LNCaP clone FGC (cell line): ENCODE measurements at regions not wholly inside any gene's neighbourhood (a gene's known extent, or its start where the extent isn't known, plus 50 kb on each side); places are given as distances from the start of the nearest gene placed in this dataset.

Source experiments
- DNase-seq: peaks from one replicate; pipeline ENCODE4 v3.0.0-alpha.2; 2011; ENCODE audit warnings: low read depth
- H3K4me3 ChIP-seq: 2 replicates; pipeline ENCODE4 v1.5.1; 2011; ENCODE audit warnings: mild to moderate bottlenecking, low read depth, low read length, control low read depth
- CTCF ChIP-seq: IDR thresholded peaks from 2 replicates; pipeline ENCODE4 v1.5.1; 2012; ENCODE audit warnings: mild to moderate bottlenecking; ENCODE audit not compliant: control insufficient read depth, insufficient read depth; ENCODE audit errors: extremely low read depth

- H3K4me3 ChIP-seq: no peak overlapping the region
- TF ChIP-seq CTCF: no peak
- DNase-seq: no peak
Measured at GRCh38 chr22:23509571-23510302, 70.4 kb downstream of the IGLL1 start.

GRCh38 chr22:23504516-23504915, 75.6 kb downstream of the IGLL1 start:
- no peak overlapping the region for H3K4me3 ChIP-seq
- no peak for DNase-seq
- TF ChIP-seq CTCF: no peak

- DNase-seq: no peak
- no peak overlapping the region for H3K4me3 ChIP-seq
- no peak for TF ChIP-seq CTCF
Measured at GRCh38 chr22:23503736-23504440, 76.2 kb downstream of the IGLL1 start.

GRCh38 chr22:23503142-23503541, 76.9 kb downstream of the IGLL1 start:
- DNase-seq: no peak
- no peak overlapping the region for H3K4me3 ChIP-seq
- no peak for TF ChIP-seq CTCF

GRCh38 chr22:23501708-23502107, 78.4 kb downstream of the IGLL1 start:
- DNase-seq: no peak
- H3K4me3 ChIP-seq: no peak overlapping the region
- no peak for TF ChIP-seq CTCF

- no peak overlapping the region for H3K4me3 ChIP-seq
- no peak for DNase-seq
- no peak for TF ChIP-seq CTCF
Measured at GRCh38 chr22:23501261-23501619, 78.8 kb downstream of the IGLL1 start.
